ENCODE measurements at regions not wholly inside any gene's neighbourhood (a gene's known extent, or its start where the extent isn't known, plus 50 kb on each side); places are given as distances from the start of the nearest gene placed in this dataset.

DNA sequence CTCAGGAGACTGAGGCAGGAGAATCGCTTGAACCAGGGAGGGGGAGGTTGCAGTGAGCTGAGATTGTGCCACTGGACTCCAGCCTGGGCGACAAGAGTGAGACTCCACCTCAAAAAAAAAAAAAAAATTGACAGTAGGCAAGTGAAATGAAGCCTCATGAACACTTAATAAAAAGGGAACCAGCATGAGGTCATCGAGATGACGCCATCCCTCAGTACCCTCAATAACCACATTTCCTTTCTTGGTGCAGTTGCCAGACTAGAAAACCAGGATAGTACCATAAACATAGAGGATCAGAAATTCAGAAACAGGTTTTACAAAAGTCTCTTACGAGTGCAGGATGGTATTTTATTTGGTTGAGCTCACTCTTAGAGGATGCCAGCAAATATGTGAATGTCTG lies 584.1 kb downstream of the MAFB start (continued):
- TF ChIP-seq NR1H2 (CRISPR knock-in tag; IDR thresholded peaks at IDR 0.05) = no peak

DNA sequence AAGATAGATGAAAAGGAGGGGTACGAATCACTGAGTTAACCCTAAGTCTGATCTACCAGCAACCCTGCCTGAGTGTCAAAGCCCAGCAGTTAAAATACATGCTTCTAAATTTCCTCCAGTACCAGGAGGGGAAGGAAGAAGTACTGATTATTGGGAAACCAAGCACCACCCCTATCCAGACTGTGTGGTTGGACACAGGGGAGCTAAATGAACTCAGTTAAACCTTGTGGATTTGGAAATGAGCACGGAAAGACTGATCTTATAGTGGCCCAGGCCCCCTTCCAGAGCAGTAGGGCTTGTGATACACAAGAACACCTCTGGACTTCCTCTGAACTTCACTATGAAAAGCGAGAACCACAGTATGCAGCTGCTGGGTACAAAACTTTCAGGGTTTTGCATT lies 585.6 kb downstream of the MAFB start:
- Mint-ChIP-seq H3K4me1 (peaks cover 2% of the 10 kb centered on the region), H3K9me3 (no peaks in the 10 kb centered on the region), H3K4me3 (no peak overlapping the region), H3K36me3 (no peaks in the 10 kb centered on the region; the same call in 1 of the 2 replicates), H3K27me3 (ENCODE audit: low read depth) (no peaks in the 10 kb centered on the region), H3K27ac (no peak overlapping the region)
- ChIA-PET POLR2A (no interaction called here), CTCF (no interaction called here)
- ATAC-seq (no peak), DNase-seq (ENCODE audit: low spot score) (no peak)
- TF ChIP-seq USF2 (CRISPR knock-in tag; IDR thresholded peaks at IDR 0.05) (no peak), NR2C2 (CRISPR knock-in tag; IDR thresholded peaks at IDR 0.05) (no peak), HMGA2 (CRISPR knock-in tag; IDR thresholded peaks at IDR 0.05) (no peak), FOXJ3 (CRISPR knock-in tag; IDR thresholded peaks at IDR 0.05; ENCODE audit: borderline replicate concordance) (no peak), ZNF138 (CRISPR knock-in tag; conservative IDR thresholded peaks at IDR 0.05) (no peak), RELA (CRISPR knock-in tag; IDR thresholded peaks at IDR 0.05; ENCODE audit: borderline replicate concordance) (no peak), SMAD3 (CRISPR knock-in tag; IDR thresholded peaks at IDR 0.05; ENCODE audit: borderline replicate concordance) (no peak), EMX1 (CRISPR knock-in tag; IDR thresholded peaks at IDR 0.05) (no peak), ATF2 (CRISPR knock-in tag; IDR thresholded peaks at IDR 0.05; ENCODE audit: borderline replicate concordance, low read depth) (no peak), ZNF416 (CRISPR knock-in tag; IDR thresholded peaks at IDR 0.05) (no peak), NR1H2 (CRISPR knock-in tag; IDR thresholded peaks at IDR 0.05) (no peak), ZNF219 (CRISPR knock-in tag; IDR thresholded peaks at IDR 0.05; ENCODE audit: borderline replicate concordance) (no peak), OVOL2 (CRISPR knock-in tag; IDR thresholded peaks at IDR 0.05; ENCODE audit: borderline replicate concordance) (no peak)
- TF ChIP-seq, protein P1, sequence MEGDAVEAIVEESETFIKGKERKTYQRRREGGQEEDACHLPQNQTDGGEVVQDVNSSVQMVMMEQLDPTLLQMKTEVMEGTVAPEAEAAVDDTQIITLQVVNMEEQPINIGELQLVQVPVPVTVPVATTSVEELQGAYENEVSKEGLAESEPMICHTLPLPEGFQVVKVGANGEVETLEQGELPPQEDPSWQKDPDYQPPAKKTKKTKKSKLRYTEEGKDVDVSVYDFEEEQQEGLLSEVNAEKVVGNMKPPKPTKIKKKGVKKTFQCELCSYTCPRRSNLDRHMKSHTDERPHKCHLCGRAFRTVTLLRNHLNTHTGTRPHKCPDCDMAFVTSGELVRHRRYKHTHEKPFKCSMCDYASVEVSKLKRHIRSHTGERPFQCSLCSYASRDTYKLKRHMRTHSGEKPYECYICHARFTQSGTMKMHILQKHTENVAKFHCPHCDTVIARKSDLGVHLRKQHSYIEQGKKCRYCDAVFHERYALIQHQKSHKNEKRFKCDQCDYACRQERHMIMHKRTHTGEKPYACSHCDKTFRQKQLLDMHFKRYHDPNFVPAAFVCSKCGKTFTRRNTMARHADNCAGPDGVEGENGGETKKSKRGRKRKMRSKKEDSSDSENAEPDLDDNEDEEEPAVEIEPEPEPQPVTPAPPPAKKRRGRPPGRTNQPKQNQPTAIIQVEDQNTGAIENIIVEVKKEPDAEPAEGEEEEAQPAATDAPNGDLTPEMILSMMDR (IDR thresholded peaks at IDR 0.05) = no peak
- TF ChIP-seq, protein P2, sequence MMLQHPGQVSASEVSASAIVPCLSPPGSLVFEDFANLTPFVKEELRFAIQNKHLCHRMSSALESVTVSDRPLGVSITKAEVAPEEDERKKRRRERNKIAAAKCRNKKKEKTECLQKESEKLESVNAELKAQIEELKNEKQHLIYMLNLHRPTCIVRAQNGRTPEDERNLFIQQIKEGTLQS (CRISPR knock-in tag; conservative IDR thresholded peaks at IDR 0.05) = no peak

DNA sequence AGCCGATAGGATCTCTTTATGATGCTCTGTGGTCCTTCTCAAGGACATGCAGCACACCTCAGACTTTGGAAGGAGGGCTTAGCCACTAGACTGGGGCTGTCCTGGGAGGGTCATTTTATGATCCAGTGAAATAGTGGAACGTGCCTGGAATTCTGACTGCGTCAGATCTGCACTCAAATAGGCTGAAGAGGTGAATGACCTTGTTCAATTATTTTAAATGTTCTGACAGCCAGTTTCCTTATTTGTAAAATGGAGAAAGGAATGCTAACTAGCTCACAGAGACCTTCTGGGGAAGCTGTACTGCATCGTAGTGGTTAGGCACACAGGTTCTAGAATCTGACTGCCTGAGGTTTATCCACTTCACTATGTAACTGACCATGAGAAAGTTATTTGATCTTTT lies 587.5 kb downstream of the MAFB start:
- no peak for ATAC-seq
- H3K4me1 Mint-ChIP-seq = peaks cover 2% of the 10 kb centered on the region
- no peak overlapping the region for H3K27ac Mint-ChIP-seq
- TF ChIP-seq TEAD4 (CRISPR knock-in tag; IDR thresholded peaks at IDR 0.05) = no peak
- no peak for TF ChIP-seq ZBTB21 (CRISPR knock-in tag; IDR thresholded peaks at IDR 0.05; ENCODE audit: borderline replicate concordance)
- TF ChIP-seq ZNF138 (CRISPR knock-in tag; conservative IDR thresholded peaks at IDR 0.05) = no peak
- TF ChIP-seq, protein P2 (CRISPR knock-in tag; conservative IDR thresholded peaks at IDR 0.05) = no peak
- no peak for TF ChIP-seq HMGA2 (CRISPR knock-in tag; IDR thresholded peaks at IDR 0.05)
- TF ChIP-seq NR2C2 (CRISPR knock-in tag; IDR thresholded peaks at IDR 0.05) = no peak
- TF ChIP-seq KAT7 (CRISPR knock-in tag; IDR thresholded peaks at IDR 0.05; ENCODE audit: borderline replicate concordance) = no peak
- no peaks in the 10 kb centered on the region for H3K9me3 Mint-ChIP-seq
- no peak overlapping the region for H3K4me3 Mint-ChIP-seq
- CTCF ChIA-PET = no interaction called here
- POLR2A ChIA-PET = no interaction called here
- no peak for DNase-seq (ENCODE audit: low spot score)
- no peaks in the 10 kb centered on the region for H3K36me3 Mint-ChIP-seq
- no peaks in the 10 kb centered on the region for H3K27me3 Mint-ChIP-seq (ENCODE audit: low read depth)

Data from WTC11 (cell line).